HG03575 (cell line): ENCODE measurements at regions not wholly inside any gene's neighbourhood (a gene's known extent, or its start where the extent isn't known, plus 50 kb on each side); places are given as distances from the start of the nearest gene placed in this dataset.

Source experiments
- ATAC-seq: cut with Tn5 transposase; IDR thresholded peaks from one replicate; pipeline ENCODE4 v1.9.1; 2021; ENCODE audit not compliant: unreplicated experiment, insufficient number of reproducible peaks, low FRiP score; ENCODE audit errors: extremely low read depth

DNA sequence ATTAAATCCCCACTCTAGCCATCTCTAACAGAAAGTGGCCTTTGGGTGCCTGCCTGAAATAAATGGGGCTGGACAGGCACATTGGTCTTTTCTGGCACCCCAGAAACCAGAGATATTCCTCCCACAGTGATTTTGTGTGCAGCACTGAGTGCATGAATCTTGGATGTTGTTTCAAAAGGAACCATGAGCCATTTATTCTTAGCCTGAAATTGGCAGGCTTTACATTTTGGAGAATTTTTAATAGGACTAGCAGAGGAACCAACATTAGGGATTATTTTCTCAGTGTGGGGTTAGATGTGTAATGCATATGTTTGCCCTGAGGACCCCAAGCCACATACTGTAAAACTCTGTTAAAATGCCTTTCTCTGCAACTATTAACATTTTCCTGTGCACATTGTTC, 451.3 kb downstream of the NFIB start:
- ATAC-seq: no peak

DNA sequence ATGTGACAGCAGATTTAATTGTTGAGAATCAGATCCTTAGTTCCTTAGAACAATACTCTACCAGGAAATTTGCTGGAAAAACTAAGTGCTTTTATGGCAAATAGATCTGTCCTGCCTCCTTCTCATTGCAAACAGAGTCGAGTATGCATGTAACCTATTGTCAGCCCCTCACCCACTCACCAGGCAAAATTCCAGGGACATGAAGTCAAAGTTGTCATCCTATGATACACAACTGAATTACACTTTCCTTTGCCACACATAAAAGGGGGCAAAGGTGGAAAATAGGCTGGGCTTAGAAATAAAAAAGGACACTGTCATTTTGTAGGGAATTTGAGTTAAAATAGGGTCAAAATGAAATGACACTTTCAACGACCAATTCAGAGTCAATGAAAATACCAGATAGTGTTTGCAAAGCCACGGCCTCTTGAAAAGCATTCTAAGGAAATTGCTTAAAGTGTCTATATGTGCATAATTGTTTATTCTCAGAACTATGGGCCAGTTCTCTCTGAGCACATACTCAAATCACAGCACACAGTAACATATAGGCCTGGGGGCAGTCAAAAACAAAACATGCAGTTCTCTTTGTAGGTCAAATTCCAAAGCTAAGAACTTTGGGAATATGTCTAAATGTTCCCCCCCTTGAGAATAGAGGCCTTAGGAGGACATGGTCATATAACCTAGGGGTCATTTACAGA, 452.8 kb downstream of the NFIB start:
- ATAC-seq: no peak

DNA sequence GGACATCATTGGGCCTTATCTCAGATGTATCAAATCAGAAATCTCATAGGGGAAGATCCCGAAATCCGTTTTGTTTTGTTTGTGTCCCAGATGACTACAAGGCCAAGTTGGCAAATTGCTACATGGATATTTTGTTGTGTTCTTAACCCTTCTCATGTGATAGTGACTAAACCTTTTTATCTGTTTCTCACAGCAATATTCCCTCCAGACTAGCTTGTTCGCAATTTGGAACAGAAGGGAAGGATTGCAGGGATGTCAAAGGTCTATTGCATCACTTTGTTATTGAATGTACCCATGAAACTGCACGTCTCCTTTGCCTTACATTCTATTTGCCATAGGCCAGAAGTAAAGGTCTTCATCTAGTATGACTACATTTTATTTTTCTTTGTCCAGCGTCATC, 453.9 kb downstream of the NFIB start:
- no peak for ATAC-seq

DNA sequence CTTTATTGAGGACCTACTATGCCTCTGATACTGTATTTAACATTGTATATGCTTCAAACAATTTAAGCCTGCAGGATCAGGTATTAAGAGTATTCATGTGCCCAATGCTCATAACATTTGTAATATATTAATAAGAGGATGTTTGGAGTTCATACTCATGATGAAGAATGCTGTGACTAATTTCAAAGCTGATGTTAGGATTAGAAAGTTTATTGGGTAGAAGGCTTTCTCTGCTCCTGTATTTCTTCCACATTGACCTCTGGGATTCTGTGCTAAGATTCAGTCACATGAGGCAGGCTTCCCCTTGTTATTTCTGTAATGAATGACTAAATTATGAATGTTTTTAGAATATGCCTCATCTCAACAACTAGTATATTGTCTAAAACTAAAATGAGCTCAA, 456.4 kb downstream of the NFIB start:
- ATAC-seq: no peak

DNA sequence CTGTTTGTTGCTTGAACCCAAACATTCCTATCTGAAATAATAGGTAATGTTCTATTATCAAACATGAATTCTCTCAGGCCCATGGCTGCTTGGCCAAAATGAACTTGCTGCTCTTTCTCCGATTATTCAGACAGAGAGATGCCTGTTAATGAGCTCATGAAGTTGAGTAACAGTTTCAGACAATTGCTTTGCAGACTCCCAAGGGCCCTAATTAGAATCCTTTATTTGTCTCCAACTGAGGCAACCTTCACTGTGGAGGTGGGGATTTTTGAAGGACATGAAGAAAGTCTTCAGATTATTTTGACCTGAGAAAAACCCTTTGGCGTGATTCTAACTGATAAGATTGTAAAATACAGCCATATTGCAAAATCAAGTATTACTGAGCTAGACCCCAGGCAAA, 466.7 kb downstream of the NFIB start:
- ATAC-seq: no peak

DNA sequence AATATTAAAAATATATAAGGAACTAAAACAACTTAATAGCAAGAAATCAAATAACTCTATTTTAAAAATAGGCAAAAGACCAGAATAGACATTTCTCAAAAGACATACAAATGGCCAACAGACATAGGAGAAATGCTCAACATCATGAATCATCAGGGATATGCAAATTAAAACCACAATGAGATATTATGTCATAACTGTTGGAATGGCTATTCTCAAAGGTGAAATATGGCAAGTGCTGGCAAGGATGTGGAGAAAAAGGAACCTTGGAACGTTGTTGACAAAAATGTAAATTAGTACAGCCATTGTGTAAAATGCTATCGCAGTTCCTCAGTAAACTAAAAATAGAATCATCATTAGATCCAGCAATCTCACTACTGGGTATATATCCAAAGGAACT, 468.5 kb downstream of the NFIB start:
- no peak for ATAC-seq

DNA sequence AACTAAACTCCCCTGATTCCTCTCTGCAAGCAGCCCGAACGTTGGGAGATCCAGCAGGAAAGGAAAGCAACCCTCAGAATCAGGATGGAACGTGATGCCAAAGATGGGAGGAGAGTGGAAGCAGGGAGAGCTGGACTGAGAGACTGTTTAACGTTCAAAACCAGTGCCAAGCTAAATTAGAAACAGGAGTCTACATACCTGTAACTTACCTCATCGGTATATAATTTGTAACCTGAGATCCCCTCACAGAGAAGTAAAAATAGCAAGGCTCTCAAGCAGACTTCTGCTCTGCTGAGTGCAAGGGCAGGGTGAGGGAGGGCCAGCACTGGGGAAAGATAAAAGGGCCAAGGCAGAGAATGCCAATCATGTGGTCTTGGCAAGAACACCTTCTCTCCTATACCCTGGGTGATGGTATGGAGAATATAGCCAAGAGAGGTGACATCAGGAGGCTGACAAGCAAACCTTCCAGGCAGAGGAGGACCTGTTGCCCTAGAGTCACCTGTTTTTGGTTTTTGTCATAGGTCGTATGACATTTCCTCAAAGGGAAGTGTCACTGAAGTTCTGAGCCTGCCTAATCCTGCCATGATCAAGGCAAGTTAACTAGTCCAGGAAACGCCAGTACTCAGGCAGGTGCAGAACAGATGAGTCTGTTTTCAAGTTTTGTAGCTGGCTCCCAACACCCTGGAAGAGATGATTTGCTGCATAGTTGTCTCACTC, 472.0 kb downstream of the NFIB start:
- no peak for ATAC-seq

DNA sequence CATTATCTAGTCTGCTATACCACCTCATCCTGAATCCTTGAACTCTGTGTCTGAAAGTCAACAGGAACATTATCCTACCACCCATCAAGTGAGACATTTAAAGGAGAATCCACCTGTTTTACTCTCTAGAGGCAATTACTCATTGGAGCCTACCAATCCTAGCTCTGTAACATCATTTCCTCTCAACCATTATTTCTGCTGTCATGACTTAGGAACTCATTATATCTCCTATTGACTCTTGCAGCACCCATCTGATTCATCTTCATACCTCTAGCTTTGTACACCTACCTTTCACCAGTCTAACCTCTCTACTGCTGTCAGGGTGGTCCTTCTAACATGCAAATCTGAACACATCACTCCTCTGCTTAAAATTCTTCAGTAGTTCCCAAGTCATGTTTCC, 481.5 kb downstream of the NFIB start:
- ATAC-seq: no peak

DNA sequence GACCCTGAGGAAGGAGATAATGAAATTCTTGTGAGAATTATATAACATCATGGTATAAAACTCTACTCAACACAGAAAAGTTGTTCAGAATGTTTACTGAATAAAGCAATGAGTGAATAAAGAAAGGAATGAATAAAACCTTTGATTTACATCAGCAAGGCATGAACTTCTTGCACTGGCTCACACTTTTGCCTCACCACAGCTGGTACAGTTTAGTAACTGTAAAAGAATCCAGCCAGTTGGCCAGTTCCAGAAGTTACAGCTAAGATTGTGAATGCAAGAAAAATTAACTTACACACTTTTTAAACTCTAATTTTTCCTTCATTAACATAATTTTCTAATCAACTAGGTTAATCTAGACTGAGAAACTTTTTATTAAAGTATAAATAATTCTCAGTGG, 490.9 kb downstream of the NFIB start:
- ATAC-seq: no peak

DNA sequence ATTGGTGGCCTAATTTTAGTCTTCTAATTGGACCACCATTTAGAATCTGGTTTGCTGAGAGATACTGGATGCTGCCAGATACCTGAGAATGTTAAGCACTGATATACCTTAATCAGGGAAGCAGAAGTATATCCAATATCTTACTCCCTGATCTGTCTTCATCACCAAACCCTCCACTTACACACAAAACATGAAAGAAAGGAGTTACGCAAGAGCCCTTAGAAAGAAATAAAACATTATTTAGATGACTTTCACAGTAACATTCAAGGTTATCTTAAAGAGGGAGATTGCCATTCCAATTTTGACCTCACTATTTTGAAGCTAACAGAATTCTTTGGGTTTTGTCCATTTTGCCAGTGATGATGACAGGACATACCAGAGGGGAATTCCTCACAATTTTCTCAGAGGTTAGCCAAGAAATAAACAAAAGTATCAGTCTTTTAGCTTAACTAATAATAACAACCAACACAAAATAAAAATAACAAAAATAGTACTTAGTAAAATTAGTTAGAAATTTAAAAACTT, 496.1 kb downstream of the NFIB start:
- ATAC-seq: no peak

DNA sequence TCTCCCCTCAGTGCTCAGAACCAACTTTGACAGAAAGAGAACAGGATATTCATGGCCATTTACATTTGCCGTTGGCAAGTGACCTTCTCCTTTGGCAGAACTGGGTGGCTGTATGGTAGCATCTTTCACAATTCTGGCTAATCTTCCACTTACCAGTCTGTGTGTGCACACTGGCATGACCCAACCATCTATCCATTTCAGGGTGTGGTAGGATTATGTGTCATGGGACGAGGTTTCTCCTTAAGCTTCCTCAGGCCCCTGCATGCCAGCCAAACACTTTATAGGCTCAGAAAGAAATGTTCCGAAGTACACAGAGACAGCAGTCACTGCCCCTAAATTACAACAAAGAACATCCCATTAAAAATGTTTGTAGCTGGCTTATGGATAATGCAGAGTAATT, 497.1 kb downstream of the NFIB start:
- no peak for ATAC-seq

DNA sequence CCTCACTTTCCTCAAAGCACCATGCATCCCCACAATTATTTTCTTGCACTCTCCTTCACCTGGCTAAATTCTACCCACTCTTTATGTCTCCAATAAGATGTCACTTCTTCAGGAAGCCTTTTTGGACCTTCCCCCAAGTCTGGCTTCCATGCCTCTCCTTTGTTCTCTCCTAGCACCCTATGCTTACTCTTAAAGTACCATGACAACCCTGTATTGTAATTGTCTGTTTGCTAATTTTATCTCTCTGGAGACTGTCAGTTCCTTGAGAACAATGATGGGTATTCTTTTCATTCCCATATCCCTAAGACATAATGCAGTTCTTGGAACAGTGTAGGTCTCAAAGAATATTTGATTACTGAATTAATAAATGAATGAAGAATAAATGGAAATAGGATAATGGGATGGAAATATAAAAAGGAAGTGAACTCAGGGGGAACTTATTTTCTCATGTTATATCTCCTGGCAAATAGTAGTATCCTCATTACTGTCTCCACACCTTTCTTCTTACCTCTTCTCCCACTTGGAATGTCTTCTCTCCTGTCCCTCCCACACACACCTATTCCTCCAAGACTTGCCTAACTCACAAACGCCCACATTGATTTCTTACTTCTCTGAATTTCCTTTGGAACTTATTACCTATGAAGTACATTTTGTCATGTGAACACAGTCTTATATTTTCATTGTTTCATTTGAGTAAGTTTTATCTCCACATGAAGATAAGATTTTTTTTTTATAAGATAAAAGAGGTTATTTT, 499.1 kb downstream of the NFIB start:
- no peak for ATAC-seq

DNA sequence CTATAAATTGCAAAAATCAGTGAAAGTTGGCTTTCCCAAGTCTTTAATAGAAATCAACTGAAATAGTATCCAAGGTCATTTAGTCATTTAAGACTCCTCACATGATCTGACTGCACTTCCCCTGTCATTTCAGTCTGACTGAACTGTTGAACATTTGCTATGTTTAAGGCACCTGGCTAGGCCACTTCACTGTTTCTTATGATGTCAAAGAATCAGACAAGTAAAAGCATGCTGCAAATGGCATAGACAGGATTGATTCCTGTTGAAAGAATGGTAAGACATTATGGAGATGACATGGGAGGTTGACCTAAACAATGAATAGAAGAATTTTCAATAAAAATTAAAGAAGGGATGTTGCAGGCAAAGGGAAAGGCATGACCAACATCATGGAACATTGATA, 502.1 kb downstream of the NFIB start:
- ATAC-seq: no peak

DNA sequence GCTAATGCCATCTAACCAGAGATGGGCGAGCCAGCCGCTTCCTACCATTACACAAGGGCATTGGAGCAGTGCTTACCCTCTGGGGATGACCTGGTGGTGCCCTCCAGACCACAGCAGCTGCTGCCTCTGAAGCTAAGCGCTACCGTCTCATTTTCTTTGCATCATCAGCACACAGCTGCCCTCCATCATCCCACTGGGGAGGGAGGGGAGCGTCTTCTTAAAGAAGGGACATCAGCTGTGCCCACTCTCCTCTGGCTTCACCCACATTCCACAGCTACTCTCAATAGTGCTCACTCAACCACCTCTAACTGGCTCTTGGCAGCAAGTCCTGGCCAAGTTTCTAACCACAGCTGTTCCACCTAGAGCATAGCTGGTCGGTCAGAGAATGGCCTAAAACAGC, 503.4 kb downstream of the NFIB start:
- no peak for ATAC-seq

DNA sequence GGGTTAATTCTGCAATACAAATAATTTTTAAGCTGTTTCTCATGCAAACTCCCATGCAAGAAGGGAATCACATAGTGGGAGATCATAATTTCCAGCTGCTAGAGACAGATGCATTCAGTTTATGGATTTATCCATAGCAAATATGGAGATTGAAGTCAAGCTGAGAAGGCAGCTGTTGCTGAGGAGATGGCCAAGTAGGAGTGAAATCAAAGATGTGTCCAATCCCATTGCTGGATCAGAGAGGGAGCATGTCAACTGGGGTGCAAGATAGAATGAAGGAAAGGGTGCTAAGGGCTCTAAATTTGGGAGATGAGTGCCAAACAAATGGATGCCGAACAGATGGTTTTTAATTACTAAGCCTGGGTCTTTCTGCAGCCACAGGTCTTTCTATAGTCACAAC, 504.5 kb downstream of the NFIB start:
- ATAC-seq: no peak

DNA sequence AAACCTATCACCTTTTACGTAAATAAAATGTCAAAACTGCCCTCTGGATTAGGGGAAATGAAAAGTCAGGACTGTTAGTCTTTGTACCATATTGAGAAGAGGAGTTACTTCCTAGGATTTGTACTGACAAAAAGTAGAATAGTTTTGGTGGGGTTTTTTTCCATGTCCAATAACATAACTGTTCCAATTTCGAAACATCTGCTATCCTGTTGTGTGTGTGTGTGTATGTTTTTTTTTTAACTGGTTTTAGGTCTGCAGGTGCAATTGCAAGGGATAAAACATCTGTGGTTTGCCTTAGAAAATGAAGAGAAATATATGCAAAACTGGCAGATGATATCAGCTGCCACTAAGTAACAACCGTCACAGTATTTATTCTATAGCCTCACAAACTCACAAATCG, 506.8 kb downstream of the NFIB start:
- no peak for ATAC-seq

DNA sequence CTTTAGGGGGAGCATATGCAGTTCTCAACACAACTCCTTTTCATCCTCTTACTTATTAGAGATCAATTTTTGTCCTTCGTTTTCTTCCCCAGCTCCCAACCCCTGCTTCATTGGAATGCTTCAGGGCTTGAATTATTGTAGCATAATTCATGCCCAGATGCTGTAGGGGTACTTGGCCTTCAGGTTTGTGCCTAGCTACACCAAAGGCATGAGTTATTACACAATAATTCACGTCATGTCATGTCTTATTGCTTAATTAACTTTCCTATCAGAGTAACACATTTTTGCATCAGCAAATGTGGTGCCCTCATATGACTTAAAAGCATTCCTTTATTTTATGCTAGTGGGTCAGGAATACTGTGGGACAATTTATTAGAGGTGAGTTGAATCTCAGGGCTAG, 507.2 kb downstream of the NFIB start:
- ATAC-seq: no peak

DNA sequence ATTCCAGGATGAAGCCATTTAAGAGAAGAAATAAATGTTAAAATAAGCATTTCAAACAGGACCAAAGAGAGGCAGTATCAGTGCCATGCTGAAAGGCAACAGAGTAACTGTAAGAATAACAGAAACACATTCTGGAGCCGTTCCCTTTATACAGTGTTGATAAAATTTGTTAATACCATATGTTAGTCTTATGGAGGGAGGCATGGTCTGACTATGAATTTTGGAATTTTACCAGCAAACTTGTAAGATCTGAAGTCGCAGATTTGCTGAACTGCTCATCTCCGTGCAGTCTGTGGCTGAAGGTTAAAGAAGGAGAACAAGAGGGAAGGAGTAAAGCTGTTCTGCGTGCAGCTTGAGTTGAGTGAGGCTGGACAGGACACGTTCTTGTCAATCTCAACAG, 508.4 kb downstream of the NFIB start:
- ATAC-seq: no peak

DNA sequence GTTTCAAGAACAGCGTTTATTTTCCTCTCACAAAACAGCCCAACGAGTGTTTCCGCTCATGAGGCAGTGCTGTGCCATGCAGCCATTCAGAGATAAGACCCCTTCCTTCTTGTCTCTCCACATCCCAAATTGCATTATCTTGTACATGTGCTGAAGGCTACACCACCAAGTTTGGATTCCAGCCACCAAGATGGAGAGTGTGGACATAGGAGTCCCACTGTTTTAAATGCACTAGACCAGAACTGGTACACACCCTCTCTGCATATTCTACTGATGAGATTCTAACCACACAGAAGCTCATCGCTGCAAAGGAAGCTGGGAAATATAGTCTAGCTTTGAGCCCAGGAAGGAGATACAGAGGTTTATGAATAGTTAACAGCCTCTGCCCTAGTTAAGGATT, 509.4 kb downstream of the NFIB start:
- no peak for ATAC-seq

DNA sequence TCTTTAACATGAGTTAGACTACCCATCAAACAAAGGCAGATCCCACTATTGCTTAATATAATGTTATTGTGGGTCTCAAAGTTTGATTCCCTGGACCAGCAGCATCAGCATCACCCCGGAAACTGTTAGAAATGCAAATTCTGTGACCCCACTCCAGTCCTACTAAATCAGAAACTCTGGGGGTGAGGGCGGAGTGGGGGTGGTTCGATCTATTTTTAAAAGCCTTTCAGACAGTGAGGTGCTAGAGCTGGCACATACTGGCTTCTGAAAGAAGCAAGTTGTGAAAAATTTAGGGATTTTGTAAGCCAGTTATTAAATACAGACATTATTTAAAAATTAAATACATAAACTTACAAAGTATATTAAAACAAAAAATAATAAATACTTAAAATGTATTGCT, 513.2 kb downstream of the NFIB start:
- no peak for ATAC-seq
